SK-N-SH (cell line): ENCODE measurements at regions not wholly inside any gene's neighbourhood (a gene's known extent, or its start where the extent isn't known, plus 50 kb on each side); places are given as distances from the start of the nearest gene placed in this dataset.

Experiments
- CTCF ChIA-PET: fragments of 300-600, 350-600 bp; formaldehyde crosslinking; extraction: SDS; loops from one replicate; lab custom pipeline; 2021; lab: Yijun Ruan, JAX
- POLR2A ChIA-PET: fragments of 350-600 bp; sonication (Branson Sonifier 250); formaldehyde crosslinking; extraction: SDS; loops from one replicate; lab custom pipeline; 2020; ENCODE audit warnings: antibody characterized with exemption, inconsistent platforms; lab: Yijun Ruan, JAX
- DNase-seq: peaks from one replicate; pipeline ENCODE4 v3.0.0; 2012
- H2AFZ ChIP-seq: fragments of 200-600 bp; sonication (generic); 2 replicates; pipeline ENCODE4 v1.8.1; 2016; ENCODE audit warnings: antibody characterized with exemption, mild to moderate bottlenecking, low read depth
- H3F3A ChIP-seq: fragments of 200-600 bp; sonication (generic); replicated peaks from 2 replicates; pipeline ENCODE3; 2016; ENCODE audit warnings: antibody characterized with exemption, mild to moderate bottlenecking; ENCODE audit not compliant: insufficient read depth
- H3K27ac ChIP-seq, 2 experiments: fragments of 200-500 bp in 1 of 2; fragments of 200-600 bp in 1 of 2; sonication (Bioruptor generic) in 1 of 2; sonication (generic), shearing (Covaris generic) in 1 of 2; 2 replicates each; pipeline versions ENCODE4 v1.5.1 to v1.6.1; 2014 to 2016; ENCODE audit warnings: low read depth in 2 of 2, inconsistent platforms in 1 of 2, low read length in 1 of 2, mild to moderate bottlenecking in 1 of 2, mixed read lengths in 1 of 2
- H3K27me3 ChIP-seq: fragments of 200-600 bp; sonication (generic), shearing (Covaris generic); 2 replicates; pipeline ENCODE4 v1.6.1; 2016; ENCODE audit warnings: mixed run types; ENCODE audit not compliant: insufficient read depth
- H3K36me3 ChIP-seq, 2 experiments: fragments of 200-500 bp in 1 of 2; fragments of 200-600 bp in 1 of 2; sonication (Bioruptor generic) in 1 of 2; sonication (generic) in 1 of 2; replicated peaks in 1 of 2; 2 replicates each; pipeline versions ENCODE3 to v1.5.1; 2014 to 2016; ENCODE audit warnings: low read length in 1 of 2, mild to moderate bottlenecking in 1 of 2; ENCODE audit not compliant: insufficient read depth in 2 of 2, control insufficient read depth in 1 of 2
- H3K4me1 ChIP-seq, 2 experiments: fragments of 200-500 bp in 1 of 2; fragments of 200-600 bp in 1 of 2; sonication (Bioruptor generic) in 1 of 2; sonication (generic), shearing (Covaris generic) in 1 of 2; 2 replicates each; pipeline versions ENCODE4 v1.5.1 to v1.6.1; 2014 to 2016; ENCODE audit warnings: low read depth in 1 of 2, low read length in 1 of 2, mixed run types in 1 of 2; ENCODE audit not compliant: insufficient read depth in 2 of 2, control insufficient read depth in 1 of 2
- H3K4me2 ChIP-seq: fragments of 200-600 bp; sonication (generic), shearing (Covaris generic); 2 replicates; pipeline ENCODE4 v1.6.1; 2017; ENCODE audit warnings: mixed run types
- H3K4me3 ChIP-seq, 2 experiments: fragments of 200-500 bp in 1 of 2; fragments of 200-600 bp in 1 of 2; sonication (Bioruptor generic) in 1 of 2; sonication (generic), shearing (Covaris generic) in 1 of 2; 2 replicates each; pipeline versions ENCODE4 v1.5.1 to v1.8.1; 2014 to 2016; ENCODE audit warnings: low read depth in 2 of 2, inconsistent platforms in 1 of 2, low read length in 1 of 2, mild to moderate bottlenecking in 1 of 2, mixed read lengths in 1 of 2, moderate library complexity in 1 of 2
- H3K79me2 ChIP-seq: fragments of 200-600 bp; sonication (generic); 2 replicates; pipeline ENCODE4 v1.8.1; 2017; ENCODE audit warnings: mild to moderate bottlenecking; ENCODE audit not compliant: insufficient read depth
- H3K9ac ChIP-seq: fragments of 200-600 bp; sonication (generic); 2 replicates; pipeline ENCODE4 v1.6.1; 2017; ENCODE audit warnings: mixed run types
- H3K9me2 ChIP-seq: fragments of 200-600 bp; sonication (generic); 2 replicates; pipeline ENCODE4 v1.6.1; 2017; ENCODE audit warnings: mixed run types
- H3K9me3 ChIP-seq: fragments of 200-600 bp; sonication (generic); 2 replicates; pipeline ENCODE4 v1.6.1; 2017; ENCODE audit warnings: mixed run types, mild to moderate bottlenecking, moderate library complexity
- H4K20me1 ChIP-seq: fragments of 200-600 bp; sonication (generic); 2 replicates; pipeline ENCODE4 v1.6.1; 2017; ENCODE audit warnings: mild to moderate bottlenecking, mixed run types; ENCODE audit not compliant: insufficient read depth
- CHD2 ChIP-seq: fragments of 150-350 bp; IDR thresholded peaks from 2 replicates; pipeline ENCODE4 v1.6.1; 2018; ENCODE audit warnings: low read length; ENCODE audit not compliant: partially characterized antibody
- ELF1 ChIP-seq: IDR thresholded peaks from 2 replicates; pipeline ENCODE4 v1.4.0; 2012
- EP300 ChIP-seq, 2 experiments: IDR thresholded peaks; 2 replicates each; pipeline versions ENCODE4 v1.4.0 to v1.6.1; 2012; ENCODE audit warnings: borderline replicate concordance in 1 of 2, low read depth in 1 of 2, low read length in 1 of 2
- FOSL2 ChIP-seq: IDR thresholded peaks from 2 replicates; pipeline ENCODE4 v1.4.0; 2012; ENCODE audit warnings: low read depth, mild to moderate bottlenecking, moderate library complexity, borderline replicate concordance
- FOXJ3 ChIP-seq: sonication (generic); formaldehyde crosslinking; IDR thresholded peaks from 2 replicates; pipeline ENCODE4 v1.5.1; 2020; ENCODE audit warnings: mild to moderate bottlenecking, missing genetic modification reagents
- FOXM1 ChIP-seq: IDR thresholded peaks from 2 replicates; pipeline ENCODE4 v1.4.0; 2012; ENCODE audit warnings: low read depth, mild to moderate bottlenecking
- GABPA ChIP-seq: IDR thresholded peaks from 2 replicates; pipeline ENCODE4 v1.4.0; 2012; ENCODE audit warnings: low read depth, mild to moderate bottlenecking
- JUND ChIP-seq: IDR thresholded peaks from 2 replicates; pipeline ENCODE4 v1.4.0; 2012
- NFIC ChIP-seq: IDR thresholded peaks from 2 replicates; pipeline ENCODE4 v1.4.0; 2012; ENCODE audit warnings: borderline replicate concordance
- NRF1 ChIP-seq: IDR thresholded peaks from 2 replicates; pipeline ENCODE4 v1.6.1; 2012; ENCODE audit warnings: low read depth, mild to moderate bottlenecking, low read length
- RAD21 ChIP-seq: IDR thresholded peaks from 2 replicates; pipeline ENCODE4 v1.6.1; 2012; ENCODE audit warnings: mild to moderate bottlenecking, low read length
- RCOR1 ChIP-seq: fragments of 150-350 bp; IDR thresholded peaks from 2 replicates; pipeline ENCODE4 v1.6.1; 2017; ENCODE audit warnings: antibody characterized with exemption, low read length
- RFX5 ChIP-seq: IDR thresholded peaks from 2 replicates; pipeline ENCODE4 v1.6.1; 2012; ENCODE audit warnings: mild to moderate bottlenecking, improper control_type of control experiment, low read length
- SMC3 ChIP-seq: IDR thresholded peaks from 2 replicates; pipeline ENCODE4 v1.6.1; 2012; ENCODE audit warnings: low read depth, low read length, improper control_type of control experiment
- TAF1 ChIP-seq: IDR thresholded peaks from 2 replicates; pipeline ENCODE4 v1.6.1; 2012; ENCODE audit warnings: low read depth, mild to moderate bottlenecking, low read length, moderate library complexity, borderline replicate concordance
- TCF12 ChIP-seq: IDR thresholded peaks from 2 replicates; pipeline ENCODE4 v1.4.0; 2012
- TEAD4 ChIP-seq: IDR thresholded peaks from 2 replicates; pipeline ENCODE4 v1.4.0; 2012; ENCODE audit warnings: mild to moderate bottlenecking, borderline replicate concordance; ENCODE audit not compliant: insufficient read depth
- YY1 ChIP-seq: IDR thresholded peaks from 2 replicates; pipeline ENCODE4 v1.4.0; 2012; ENCODE audit warnings: low read depth, mild to moderate bottlenecking
- WGBS: methylation state at CpG from one replicate; pipeline ENCODE4 v1.1.6; 2017; ENCODE audit warnings: low lambda C conversion rate; 5-methylcytosine and 5-hydroxymethylcytosine counted together
- TF ChIP-seq, protein P1 (sequence below): IDR thresholded peaks from 2 replicates; pipeline ENCODE4 v1.4.0; 2012; ENCODE audit warnings: low read depth, borderline replicate concordance
- TF ChIP-seq, protein P2 (sequence below): fragments of 150-350 bp; IDR thresholded peaks from 2 replicates; pipeline ENCODE4 v1.6.1; 2017; ENCODE audit warnings: antibody characterized with exemption, low read length, low read depth, borderline replicate concordance
- TF ChIP-seq, protein P3 (sequence below): IDR thresholded peaks from 2 replicates; pipeline ENCODE4 v1.6.1; 2012; ENCODE audit warnings: mild to moderate bottlenecking, low read depth, low read length, moderate library complexity
- TF ChIP-seq, protein P4 (sequence below): fragments of 150-350 bp; IDR thresholded peaks from 2 replicates; pipeline ENCODE4 v1.6.1; 2016; ENCODE audit warnings: mild to moderate bottlenecking, low read depth, low read length

DNA sequence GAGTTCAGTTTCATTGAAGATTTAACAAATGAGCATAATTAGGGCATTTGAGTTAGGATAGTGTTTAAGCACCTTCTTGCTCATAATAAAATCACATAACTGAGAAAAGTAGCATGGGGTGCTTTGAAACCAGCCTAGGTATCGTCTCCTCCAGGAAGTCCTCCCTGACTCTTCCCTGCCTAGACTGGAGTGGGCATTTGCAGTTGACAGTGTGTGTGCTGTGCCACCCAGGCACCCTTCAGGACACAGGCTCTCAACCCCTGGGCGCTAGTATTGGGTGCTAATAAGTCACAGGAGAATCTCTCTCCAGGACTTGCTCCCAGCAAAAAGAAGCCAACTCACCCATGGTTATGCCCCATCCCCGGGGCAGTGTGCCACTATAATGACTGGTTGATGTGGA, 584.1 kb downstream of the INSC start:
- Histone ChIP-seq H3K27me3 (no peaks in the 10 kb centered on the region), H3K27ac (no peak overlapping the region), H3F3A (no peaks in the 10 kb centered on the region), H2AFZ (no peak overlapping the region), H3K36me3 (no peaks in the 10 kb centered on the region), H3K4me2 (no peak overlapping the region), H3K9ac (no peak overlapping the region), H3K9me3 (no peaks in the 10 kb centered on the region), H3K9me2 (no peaks in the 10 kb centered on the region), H3K79me2 (no peaks in the 10 kb centered on the region), H3K4me3 (no peak overlapping the region), H3K4me1 (no peaks in the 10 kb centered on the region; a peak in 1 of 4 replicates), H4K20me1 (no peaks in the 10 kb centered on the region)
- TF ChIP-seq, protein P1, sequence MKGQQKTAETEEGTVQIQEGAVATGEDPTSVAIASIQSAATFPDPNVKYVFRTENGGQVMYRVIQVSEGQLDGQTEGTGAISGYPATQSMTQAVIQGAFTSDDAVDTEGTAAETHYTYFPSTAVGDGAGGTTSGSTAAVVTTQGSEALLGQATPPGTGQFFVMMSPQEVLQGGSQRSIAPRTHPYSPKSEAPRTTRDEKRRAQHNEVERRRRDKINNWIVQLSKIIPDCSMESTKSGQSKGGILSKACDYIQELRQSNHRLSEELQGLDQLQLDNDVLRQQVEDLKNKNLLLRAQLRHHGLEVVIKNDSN: no peak
- TF ChIP-seq RAD21: no peak
- no peak for TF ChIP-seq CHD2
- TF ChIP-seq TCF12: no peak
- no peak for TF ChIP-seq ELF1
- no peak for TF ChIP-seq YY1
- no peak for DNase-seq
- ChIA-PET POLR2A (no interaction called here), CTCF (interaction anchor here (1.1 kb wide), 1 partner anchor 49 kb away, joined by 3 read pairs; no protein-coding TSS in a partner anchor)
- 17% methylated on average over 2 of the region's 3 CpGs for whole genome bisulfite sequencing

DNA sequence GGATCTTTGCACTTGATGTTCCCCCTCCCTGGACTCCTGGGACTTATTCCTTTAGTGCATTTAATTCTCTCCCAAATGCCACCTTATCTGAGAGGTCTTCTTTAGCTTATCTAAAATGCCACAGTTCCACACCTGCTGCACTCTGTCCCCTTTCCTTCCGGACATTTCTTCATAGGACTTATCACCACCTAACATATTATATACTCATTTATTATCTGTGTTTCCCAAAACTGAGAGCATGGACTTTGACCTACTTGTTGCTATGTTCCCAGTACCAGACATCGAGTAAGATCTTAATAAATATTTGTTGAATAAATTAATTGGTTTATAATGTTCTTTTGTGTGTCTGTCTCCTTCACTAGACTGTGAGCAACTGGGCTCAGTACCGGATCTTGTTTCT, 585.3 kb downstream of the INSC start:
- no peak for TF ChIP-seq TAF1
- TF ChIP-seq JUND: no peak
- no peak for TF ChIP-seq FOXM1
- TF ChIP-seq FOXJ3 (CRISPR knock-in tag): no peak
- TF ChIP-seq SMC3: no peak
- TF ChIP-seq RAD21: no peak
- TF ChIP-seq TEAD4: no peak
- no peak for TF ChIP-seq ELF1
- TF ChIP-seq, protein P2, sequence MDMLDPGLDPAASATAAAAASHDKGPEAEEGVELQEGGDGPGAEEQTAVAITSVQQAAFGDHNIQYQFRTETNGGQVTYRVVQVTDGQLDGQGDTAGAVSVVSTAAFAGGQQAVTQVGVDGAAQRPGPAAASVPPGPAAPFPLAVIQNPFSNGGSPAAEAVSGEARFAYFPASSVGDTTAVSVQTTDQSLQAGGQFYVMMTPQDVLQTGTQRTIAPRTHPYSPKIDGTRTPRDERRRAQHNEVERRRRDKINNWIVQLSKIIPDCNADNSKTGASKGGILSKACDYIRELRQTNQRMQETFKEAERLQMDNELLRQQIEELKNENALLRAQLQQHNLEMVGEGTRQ: no peak
- TF ChIP-seq, protein P3, sequence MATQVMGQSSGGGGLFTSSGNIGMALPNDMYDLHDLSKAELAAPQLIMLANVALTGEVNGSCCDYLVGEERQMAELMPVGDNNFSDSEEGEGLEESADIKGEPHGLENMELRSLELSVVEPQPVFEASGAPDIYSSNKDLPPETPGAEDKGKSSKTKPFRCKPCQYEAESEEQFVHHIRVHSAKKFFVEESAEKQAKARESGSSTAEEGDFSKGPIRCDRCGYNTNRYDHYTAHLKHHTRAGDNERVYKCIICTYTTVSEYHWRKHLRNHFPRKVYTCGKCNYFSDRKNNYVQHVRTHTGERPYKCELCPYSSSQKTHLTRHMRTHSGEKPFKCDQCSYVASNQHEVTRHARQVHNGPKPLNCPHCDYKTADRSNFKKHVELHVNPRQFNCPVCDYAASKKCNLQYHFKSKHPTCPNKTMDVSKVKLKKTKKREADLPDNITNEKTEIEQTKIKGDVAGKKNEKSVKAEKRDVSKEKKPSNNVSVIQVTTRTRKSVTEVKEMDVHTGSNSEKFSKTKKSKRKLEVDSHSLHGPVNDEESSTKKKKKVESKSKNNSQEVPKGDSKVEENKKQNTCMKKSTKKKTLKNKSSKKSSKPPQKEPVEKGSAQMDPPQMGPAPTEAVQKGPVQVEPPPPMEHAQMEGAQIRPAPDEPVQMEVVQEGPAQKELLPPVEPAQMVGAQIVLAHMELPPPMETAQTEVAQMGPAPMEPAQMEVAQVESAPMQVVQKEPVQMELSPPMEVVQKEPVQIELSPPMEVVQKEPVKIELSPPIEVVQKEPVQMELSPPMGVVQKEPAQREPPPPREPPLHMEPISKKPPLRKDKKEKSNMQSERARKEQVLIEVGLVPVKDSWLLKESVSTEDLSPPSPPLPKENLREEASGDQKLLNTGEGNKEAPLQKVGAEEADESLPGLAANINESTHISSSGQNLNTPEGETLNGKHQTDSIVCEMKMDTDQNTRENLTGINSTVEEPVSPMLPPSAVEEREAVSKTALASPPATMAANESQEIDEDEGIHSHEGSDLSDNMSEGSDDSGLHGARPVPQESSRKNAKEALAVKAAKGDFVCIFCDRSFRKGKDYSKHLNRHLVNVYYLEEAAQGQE: no peak
- TF ChIP-seq CHD2: no peak
- TF ChIP-seq, protein P4, sequence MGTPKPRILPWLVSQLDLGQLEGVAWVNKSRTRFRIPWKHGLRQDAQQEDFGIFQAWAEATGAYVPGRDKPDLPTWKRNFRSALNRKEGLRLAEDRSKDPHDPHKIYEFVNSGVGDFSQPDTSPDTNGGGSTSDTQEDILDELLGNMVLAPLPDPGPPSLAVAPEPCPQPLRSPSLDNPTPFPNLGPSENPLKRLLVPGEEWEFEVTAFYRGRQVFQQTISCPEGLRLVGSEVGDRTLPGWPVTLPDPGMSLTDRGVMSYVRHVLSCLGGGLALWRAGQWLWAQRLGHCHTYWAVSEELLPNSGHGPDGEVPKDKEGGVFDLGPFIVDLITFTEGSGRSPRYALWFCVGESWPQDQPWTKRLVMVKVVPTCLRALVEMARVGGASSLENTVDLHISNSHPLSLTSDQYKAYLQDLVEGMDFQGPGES: no peak
- TF ChIP-seq, protein P1: no peak
- TF ChIP-seq RCOR1: no peak
- no peak for TF ChIP-seq RFX5
- TF ChIP-seq NRF1: no peak
- no peak for TF ChIP-seq FOSL2
- no peak for TF ChIP-seq NFIC
- no peak for TF ChIP-seq GABPA
- TF ChIP-seq EP300 (IDR thresholded peaks at IDR 0.05; ENCODE audit: borderline replicate concordance in 1 of 2, low read depth in 1 of 2, low read length in 1 of 2): no peak
- TF ChIP-seq, all 33 proteins: peak for 0
- Histone ChIP-seq H3K9me2 (no peaks in the 10 kb centered on the region), H3K79me2 (no peaks in the 10 kb centered on the region), H4K20me1 (no peaks in the 10 kb centered on the region), H3K36me3 (no peaks in the 10 kb centered on the region), H3F3A (no peaks in the 10 kb centered on the region), H3K4me3 (no peak overlapping the region), H2AFZ (no peak overlapping the region), H3K27ac (no peak overlapping the region), H3K9ac (no peak overlapping the region), H3K27me3 (no peaks in the 10 kb centered on the region), H3K9me3 (no peaks in the 10 kb centered on the region), H3K4me2 (no peak overlapping the region), H3K4me1 (no peaks in the 10 kb centered on the region; a peak in 1 of 4 replicates)
- POLR2A ChIA-PET: no interaction called here
- 30% methylated on average over 3 of the region's 3 CpGs for WGBS
- CTCF ChIA-PET: no interaction called here
- DNase-seq: no peak
